GM18858 (cell line): ENCODE measurements at regions not wholly inside any gene's neighbourhood (a gene's known extent, or its start where the extent isn't known, plus 50 kb on each side); places are given as distances from the start of the nearest gene placed in this dataset.
"Not testable (repeated sequence)": the region's sequence is repeated elsewhere in the genome, so short reads cannot be mapped to it uniquely, and the experiment has no call there.

ENCODE experiments used
- ATAC-seq: cut with Tn5 transposase; IDR thresholded peaks from one replicate; pipeline ENCODE4 v1.9.1; 2021; ENCODE audit not compliant: unreplicated experiment

DNA sequence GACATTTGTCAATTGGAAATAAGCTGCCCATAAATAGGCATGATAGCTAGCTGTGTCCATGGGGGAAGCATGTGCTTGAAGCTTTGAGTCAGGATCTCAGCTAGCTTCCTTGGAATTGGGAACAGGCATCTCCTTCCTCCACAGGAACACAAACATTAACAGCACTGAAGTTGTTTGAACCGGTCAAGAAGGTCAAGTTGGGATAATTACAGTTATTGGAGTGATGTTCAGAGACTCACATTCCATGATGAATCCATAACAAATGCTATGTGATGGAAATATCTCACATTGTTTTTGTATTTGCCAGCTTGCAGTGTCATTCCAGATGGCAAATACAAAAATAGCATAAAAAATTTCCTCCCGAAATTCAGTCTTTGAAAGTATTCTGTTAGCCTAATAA is 347.6 kb upstream of the SMIM21 start:
- no peak for ATAC-seq

DNA sequence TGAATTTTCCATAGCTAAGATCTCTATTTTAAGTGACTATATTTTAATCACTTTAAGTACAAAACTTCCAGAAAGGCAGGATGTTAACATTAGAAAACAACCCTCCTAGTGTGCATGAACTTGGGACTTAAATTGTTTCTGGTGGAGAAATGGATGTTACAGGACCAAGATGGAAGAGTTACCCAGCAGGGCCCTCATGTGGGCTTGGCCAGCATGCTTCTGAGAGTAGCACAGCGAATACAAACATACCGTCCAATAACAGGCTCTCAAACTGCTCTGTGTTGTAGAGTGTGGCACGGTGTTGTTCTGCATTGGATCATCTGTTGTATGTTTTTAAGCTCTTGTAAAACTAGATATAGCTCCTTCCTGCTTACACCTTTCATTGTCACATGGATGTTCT is 346.1 kb upstream of the SMIM21 start:
- ATAC-seq: no peak

DNA sequence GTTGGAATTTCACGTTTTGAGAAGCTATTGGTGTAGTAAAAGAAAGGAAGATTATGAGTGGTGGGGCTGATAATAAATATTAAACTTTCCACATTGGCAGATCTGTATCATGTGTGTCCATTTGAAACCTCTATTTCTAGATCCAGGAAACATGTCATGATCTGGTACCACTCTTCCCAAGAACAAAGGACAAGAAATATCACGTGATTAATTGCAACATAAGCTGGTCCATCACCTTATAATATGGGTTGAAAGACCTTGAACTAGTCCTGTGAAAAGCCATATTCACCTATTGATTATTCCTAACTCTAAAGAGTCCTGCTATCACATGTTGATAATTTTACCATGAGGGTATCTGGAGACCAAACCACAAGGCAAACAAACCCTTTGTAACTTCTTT is 335.3 kb upstream of the SMIM21 start:
- no peak for ATAC-seq

DNA sequence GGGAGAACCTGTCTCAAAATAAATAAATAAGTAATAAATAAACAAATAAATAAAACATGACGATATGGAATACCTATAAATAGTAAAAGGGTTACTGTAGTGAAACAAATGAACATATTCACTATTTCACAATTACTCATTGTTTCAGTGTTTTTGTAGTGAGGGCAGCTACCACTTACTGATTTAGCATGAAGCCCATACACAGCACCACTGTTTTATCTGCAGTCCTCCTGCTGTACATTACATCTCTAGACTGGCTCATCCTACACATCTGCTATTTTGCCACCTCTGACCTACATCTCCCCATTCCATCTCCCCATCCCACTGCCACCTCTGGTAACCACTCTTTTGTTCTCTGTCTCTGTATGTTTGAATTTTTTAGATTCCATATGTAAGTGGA is 332.7 kb upstream of the SMIM21 start:
- ATAC-seq: no peak

GRCh38 chr18:75757951-75758350 is 330.4 kb upstream of the SMIM21 start:
- no peak for ATAC-seq

- ATAC-seq: no peak
These were observed 326.9 kb upstream of the SMIM21 start for GRCh38 chr18:75754433-75754832.

DNA sequence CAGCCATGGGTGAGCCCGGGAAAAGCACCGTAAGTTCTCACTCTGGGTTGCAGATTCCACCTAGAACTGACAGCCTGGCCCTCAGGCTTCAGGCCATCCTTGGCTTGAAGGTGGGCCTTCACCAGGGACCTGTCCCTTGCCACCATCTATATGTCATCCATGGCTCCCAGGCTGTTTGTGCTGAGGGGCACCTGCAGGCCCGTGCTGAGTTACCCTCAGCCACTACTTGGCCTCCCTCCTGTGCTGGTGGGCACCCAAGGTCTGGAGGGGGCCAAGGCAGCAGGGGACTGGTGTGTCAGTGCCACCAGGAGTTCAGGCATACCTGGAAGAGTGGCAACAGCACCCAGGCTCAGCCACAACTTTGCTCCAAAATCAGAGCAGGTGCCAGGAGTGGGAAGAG is 326.2 kb upstream of the SMIM21 start:
- ATAC-seq: no peak

- no peak for ATAC-seq
These were observed 325.3 kb upstream of the SMIM21 start for GRCh38 chr18:75752740-75753263.

DNA sequence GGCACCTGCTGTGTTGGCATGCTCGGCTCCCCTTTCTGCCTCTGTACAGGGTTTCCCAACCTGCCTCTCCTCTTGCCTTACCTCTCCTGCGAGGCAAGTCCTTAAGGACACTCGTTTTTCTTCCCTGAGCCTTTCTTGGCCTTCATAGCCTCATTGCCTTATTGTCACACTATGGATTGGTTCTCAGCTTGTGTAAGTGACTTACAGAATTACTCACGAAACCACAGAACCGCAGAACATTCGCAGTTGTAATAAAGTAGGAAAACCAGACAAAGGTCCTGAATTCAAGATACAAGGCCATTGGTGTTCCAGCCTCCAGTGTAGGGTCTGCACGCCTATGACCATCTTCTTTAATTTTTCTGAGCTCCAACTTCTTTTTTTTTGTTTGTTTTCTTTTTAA is 317.6 kb upstream of the SMIM21 start:
- no peak for ATAC-seq

GRCh38 chr18:75742516-75742915 is 315.0 kb upstream of the SMIM21 start:
- no peak for ATAC-seq

DNA sequence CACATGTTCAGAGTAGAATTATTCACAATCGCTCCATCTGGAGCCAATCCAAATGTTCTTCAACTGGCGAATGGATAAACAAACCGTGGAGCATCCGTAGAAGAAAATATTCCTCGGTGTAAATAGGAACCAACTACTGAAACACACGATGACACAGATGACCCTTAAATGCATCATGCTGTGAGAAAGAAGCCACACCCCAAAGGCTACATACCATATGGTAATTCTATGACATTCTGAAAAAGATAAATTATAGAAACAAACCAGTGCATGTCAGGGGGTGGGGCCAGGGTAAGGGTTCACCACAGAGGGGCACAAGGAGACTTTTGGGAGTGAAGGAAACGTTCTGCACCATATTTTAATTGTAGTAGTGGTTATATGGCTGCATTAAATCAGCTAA is 312.2 kb upstream of the SMIM21 start:
- no peak for ATAC-seq

DNA sequence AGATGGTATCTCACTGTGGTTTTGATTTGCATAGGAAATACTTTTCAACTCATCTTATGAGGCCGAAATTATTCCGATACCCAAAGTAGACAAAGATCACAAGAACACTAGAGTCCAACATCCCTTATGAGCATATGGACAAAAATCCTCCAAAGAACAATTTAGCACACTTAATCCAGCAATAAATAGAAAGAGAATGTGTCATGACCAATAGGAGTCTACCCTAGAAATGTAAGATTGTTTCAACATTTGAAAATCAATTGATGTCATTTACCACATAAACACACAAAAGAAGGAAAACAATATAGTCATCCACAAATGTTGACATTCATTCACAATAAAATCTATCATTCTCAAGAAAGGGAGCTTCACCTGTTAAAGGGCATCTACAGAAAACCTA is 307.8 kb upstream of the SMIM21 start:
- ATAC-seq: no peak

GRCh38 chr18:75730249-75730648 is 302.7 kb upstream of the SMIM21 start:
- no peak for ATAC-seq

GRCh38 chr18:75728621-75729020 is 301.1 kb upstream of the SMIM21 start:
- no peak for ATAC-seq

DNA sequence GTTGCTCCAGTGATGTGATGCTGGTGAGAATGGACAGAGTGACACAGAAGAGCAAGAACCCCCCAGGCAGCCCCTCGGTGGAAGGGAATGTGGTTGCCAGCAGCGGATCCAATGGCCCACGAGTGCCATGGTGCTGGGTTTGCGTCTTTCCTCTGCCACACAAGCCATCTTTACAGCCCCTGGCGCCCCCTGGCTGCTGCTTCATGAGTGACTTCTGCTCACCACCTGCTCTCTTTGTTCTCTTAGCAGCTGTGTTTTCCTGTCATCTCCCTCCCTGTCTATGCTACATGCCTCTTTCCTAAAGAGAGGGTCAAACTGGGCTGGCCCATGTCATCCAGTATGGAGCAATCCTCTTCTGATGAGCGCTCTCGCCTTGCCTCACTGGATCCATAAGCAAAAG is 300.0 kb upstream of the SMIM21 start:
- ATAC-seq: no peak

DNA sequence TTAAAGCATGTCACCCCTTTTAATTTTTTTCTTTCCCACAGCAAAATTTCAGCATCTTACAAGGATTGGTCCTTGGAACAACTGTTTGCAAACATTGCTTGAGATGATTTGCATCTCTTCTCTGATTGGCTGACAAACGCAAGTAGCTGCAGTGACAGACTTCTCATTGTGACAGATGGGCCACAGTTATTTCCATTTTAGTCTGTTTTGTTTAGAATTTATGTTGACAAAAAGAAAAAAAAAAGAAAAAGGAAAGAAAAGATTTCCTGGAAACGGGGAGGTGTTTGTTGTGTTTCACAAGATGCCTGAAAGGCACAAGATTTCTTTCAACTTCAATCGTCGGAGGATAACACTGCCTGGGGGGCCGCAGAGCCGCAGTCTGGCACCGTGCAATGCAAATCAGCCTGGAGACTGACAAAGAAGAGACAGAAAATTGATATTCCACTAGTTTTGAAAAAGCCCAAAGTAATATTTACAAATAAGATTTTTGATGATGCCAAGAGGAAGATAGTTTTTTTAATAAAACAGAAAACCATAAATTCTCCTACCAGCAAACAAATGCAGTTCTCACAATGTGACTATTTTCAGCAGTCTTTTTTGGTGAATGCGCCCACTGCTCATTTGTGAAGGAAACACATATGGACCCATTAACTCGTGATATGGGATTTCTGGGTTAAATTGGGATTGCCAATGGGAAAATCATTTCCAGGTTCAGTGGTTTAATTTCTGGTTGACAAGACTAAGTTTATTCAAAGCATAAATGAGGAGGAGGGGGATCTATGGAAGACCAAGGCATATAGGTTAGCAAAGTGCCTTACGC is 296.2 kb upstream of the SMIM21 start:
- no peak for ATAC-seq

- ATAC-seq: no peak
These were observed 287.3 kb upstream of the SMIM21 start for GRCh38 chr18:75714766-75715165.

DNA sequence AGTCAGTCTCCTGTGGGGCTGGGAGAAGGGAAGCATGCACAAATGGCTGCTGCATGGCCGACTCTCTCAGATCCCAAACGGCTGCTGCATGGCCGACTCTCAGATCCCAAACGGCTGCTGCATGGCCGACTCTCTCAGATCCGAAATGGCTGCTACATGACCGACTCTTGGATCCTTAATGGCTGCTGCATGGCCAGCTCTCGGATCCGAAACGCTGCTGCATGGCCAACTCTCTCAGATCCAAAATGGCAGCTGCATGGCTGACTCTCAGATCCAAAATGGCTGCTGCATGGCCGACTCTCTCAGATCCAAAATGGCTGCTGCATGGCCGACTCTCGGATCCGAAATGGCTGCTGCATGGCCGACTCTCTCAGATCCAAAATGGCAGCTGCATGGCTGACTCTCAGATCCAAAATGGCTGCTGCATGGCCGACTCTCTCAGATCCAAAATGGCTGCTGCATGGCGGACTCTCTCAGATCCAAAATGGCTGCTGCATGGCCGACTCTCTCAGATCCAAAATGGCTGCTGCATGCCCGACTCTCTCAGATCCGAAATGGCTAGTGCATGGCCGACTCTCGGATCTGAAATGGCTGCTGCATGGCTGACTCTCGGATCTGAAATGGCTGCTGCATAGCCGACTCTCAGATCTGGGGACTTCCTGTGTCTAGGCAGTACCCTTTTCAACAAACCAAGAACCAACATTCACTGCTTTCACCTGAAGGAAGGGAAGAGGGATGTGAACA is 284.8 kb upstream of the SMIM21 start:
- ATAC-seq: not testable (repeated sequence)

DNA sequence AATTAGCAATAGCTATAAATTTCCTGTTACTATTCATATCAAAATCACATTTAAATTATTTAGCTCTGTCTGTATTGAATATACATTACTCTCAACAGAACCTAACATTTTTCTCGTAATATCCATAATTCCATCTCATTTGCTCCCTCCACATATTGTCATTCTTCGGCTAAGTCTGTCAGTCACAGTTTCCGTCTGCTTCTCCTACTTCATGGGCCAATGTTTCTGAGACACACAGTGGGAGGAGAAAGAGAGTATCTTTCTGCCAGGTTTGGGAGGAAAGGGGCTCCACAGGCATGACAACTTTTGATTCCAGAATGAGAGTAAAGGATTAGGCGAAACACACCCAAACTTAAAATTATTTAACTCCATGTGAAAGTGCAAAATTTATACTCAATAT is 273.1 kb upstream of the SMIM21 start:
- ATAC-seq: no peak

DNA sequence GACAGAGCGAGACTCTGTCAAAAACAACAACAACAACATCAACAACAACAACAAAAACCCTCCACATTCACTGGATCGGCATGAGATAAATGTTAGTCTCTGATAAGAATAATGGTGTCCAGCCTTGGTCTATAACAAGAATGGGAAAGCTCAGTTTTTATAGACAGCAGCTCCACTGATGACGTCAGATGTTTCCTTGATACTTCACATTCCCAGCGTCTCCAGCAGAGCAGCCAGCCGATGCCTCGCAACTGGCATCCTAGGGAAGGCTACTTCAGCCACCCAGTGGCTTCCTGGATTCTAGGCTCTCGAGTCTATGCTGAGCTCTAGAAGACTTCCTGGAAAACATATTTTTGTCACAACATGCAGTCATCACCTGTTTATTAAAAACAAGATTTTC is 271.4 kb upstream of the SMIM21 start:
- no peak for ATAC-seq

DNA sequence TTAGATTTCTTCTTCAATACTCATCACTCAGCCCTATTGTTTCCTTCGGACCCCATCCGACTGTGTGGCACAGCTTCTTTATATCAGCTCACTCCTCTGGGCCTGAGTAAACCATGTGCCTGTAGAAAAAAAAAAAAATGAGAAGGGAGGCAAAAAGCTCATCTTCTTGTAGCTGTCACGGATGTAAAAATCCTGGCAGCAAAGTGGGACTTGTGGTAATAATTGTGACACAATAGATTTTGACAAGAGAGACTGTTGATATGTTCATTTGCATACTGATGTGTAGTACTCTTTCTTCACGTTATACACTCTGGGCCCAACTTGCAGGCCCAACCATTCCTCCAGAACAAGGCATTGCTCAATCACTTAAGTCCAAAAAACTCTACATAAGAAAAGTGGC is 270.0 kb upstream of the SMIM21 start:
- no peak for ATAC-seq

- no peak for ATAC-seq
These were observed 268.9 kb upstream of the SMIM21 start for GRCh38 chr18:75696391-75696790.
